HG03469 (cell line): ENCODE measurements at regions not wholly inside any gene's neighbourhood (a gene's known extent, or its start where the extent isn't known, plus 50 kb on each side); places are given as distances from the start of the nearest gene placed in this dataset.

ENCODE experiments used
- ATAC-seq: cut with Tn5 transposase; IDR thresholded peaks from one replicate; pipeline ENCODE4 v1.9.1; 2021; ENCODE audit warnings: mild to moderate bottlenecking, moderate library complexity, moderate number of reproducible peaks; ENCODE audit not compliant: unreplicated experiment

DNA sequence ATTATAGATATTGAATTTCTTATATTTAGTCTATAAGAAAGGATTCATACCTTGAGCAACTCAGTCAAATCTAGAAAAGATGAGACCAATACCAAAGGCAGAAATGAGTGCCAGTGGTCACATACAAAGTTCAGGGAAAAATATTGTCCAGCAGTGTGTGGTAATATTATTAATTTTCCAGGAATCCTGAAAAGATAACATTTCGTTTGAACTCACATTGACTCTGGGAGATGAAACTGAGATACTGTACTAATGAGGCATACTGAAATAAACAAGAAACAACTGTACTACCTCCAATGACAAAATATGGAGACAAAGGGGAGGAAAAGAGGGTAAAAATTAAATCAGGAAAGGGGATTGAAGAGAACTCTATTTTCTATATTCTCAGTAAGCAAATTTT, 212.4 kb downstream of the TRAM1L1 start:
- ATAC-seq, result no peak

DNA sequence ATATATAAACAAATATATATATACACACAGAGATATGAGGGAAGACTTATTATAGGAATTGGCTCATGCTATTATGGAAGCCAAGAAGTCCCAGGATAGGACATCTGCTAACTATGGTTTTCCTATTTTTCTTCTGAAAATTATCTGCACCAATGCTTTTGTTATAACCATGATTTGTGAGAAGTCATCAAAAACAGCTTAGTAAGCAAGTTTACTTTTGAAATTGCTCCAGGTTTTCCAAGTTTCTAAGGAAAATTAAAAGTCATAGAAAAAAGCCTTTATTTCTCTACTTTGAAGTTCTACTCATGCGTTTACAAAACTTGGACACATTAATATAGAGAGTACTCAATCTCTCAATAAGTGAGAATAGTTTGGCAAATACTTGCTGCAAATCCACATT, 213.1 kb downstream of the TRAM1L1 start:
- ATAC-seq, result no peak

GRCh38 chr4:116870686-116871085, 214.7 kb downstream of the TRAM1L1 start:
- ATAC-seq, result no peak

DNA sequence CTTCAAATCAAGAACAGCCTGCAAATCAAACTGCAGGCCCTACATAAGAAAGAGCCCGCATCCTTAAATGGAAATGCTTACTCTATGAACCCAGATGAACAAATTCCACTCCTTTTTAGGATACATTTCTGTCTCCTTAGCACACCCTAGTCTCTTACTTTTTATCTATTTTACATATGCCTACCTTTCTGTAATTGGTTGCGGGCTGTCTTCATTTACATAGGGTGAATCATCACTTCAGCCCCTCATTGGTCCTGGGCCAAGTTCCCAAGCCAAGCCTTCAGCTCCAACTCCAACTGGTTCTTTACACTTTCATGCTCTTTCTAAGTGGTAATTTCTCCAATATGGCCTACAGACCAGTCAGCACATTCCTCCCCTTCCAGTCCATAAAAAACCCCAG, 219.3 kb downstream of the TRAM1L1 start:
- no peak for ATAC-seq

- no peak for ATAC-seq
Observed at GRCh38 chr4:116862592-116862991, 222.8 kb downstream of the TRAM1L1 start.

DNA sequence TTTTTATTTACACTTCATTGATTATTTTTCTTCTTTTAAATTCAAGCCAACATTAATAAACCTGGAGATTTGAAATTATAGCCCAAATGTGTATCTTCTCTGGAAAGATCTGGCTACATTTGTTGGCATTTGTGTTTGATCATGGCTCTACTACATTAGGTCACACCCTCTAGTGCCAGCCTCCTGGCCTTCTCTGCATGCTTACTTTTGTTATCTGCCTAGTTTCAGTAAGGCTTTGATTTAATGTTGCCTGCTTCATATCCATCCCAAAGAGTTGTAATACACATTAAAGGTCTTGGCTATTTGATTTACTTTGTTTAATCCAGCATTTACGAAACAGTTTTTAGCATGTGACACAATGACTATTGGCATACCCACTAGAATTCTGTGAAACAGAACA, 224.5 kb downstream of the TRAM1L1 start:
- ATAC-seq, result no peak

DNA sequence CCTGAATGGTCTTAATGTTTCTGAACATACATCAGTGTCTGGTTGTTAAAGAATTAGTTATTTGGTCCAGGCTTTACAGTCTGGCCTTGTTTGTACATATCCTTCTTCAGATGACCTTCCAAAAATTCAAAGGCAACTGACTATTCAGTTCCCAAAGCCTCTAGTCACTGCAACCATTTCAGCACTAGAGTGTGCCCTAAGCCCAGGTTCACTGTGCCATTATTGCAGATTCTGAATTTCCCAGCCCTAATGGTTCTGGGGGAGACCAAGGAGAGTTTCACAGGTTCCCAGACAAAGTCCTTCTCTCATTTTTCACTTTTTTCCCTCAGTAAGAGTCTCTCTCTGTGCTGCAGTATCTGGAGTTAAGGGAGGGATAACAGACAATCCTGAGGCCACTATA, 235.8 kb downstream of the TRAM1L1 start:
- ATAC-seq, result no peak

GRCh38 chr4:116847616-116848015, 237.8 kb downstream of the TRAM1L1 start:
- no peak for ATAC-seq

- ATAC-seq, result no peak
Observed at GRCh38 chr4:116839826-116840225, 245.6 kb downstream of the TRAM1L1 start.

- no peak for ATAC-seq
Observed at GRCh38 chr4:116838609-116839008, 246.8 kb downstream of the TRAM1L1 start.

- no peak for ATAC-seq
Observed at GRCh38 chr4:116829187-116829586, 256.2 kb downstream of the TRAM1L1 start.

GRCh38 chr4:116824172-116824571, 261.2 kb downstream of the TRAM1L1 start:
- ATAC-seq, result no peak

GRCh38 chr4:116811730-116812129, 273.6 kb downstream of the TRAM1L1 start:
- ATAC-seq, result no peak

- no peak for ATAC-seq
Observed at GRCh38 chr4:116796022-116796421, 289.4 kb downstream of the TRAM1L1 start.

DNA sequence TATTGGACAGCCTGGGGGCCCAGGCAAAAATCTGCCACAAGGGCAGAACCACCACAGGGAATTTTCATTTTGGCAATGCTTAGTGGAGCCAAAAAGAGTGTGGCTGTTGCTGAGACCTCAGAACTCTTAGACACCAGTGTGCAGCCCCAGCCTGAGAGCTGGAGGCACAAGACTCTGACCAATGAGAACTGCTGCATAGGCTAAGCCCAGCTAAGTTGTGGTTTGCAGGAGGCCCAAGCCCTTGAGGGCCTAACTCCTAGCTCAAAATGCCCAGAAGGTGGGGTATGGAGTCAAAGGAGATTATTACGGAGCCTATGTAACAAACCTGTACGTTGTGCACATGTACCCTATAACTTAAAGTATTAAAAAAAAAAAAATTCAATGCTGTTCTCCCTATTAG, 296.7 kb downstream of the TRAM1L1 start:
- no peak for ATAC-seq

- no peak for ATAC-seq
Observed at GRCh38 chr4:116755051-116755450, 330.3 kb downstream of the TRAM1L1 start.

- ATAC-seq, result no peak
Observed at GRCh38 chr4:116752027-116752426, 333.3 kb downstream of the TRAM1L1 start.

GRCh38 chr4:116736756-116737155, 348.6 kb downstream of the TRAM1L1 start:
- no peak for ATAC-seq

DNA sequence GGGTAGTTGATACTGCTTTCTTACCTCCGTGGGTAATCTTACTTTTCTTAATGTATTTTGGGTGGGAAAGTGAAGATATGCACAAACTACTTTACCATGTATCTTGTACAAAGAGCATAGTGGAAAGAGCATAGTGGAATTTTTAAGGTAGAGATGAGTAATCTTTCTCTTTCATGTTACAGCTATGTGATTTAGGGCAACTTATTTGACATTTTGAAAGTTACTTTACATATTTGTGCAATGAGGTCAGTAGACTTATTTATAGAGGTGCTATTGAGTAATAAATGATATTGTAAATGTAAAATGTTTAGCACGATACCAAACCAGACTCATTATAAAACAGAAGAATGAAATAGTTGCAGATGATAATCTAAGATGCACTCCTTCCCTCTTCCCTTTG, 351.2 kb downstream of the TRAM1L1 start:
- no peak for ATAC-seq

GRCh38 chr4:116733370-116733769, 352.0 kb downstream of the TRAM1L1 start:
- no peak for ATAC-seq

GRCh38 chr4:116726523-116726922, 358.9 kb downstream of the TRAM1L1 start:
- no peak for ATAC-seq

- ATAC-seq, result peak; percentile 76
Observed at GRCh38 chr4:116724249-116724648, 361.1 kb downstream of the TRAM1L1 start.

GRCh38 chr4:116705466-116705865, 379.9 kb downstream of the TRAM1L1 start:
- no peak for ATAC-seq

DNA sequence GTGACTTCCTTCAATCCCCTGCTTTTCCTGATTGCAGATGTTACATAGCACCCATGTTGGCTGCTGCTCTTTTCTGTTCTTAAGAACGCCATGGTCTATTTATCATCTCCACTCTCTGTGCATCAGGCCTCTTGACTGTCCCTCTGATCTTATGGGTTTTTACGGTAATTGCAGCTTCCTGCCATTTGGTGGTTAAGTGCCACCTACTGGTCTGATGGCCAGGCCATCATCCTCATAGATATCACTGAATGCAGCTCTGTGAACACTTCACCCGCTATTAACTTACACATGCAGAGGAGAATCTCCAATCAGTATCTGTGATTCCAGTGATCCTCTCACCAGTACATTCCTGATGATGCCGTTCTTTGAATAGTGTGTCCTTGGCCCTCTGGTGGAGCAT, 382.4 kb downstream of the TRAM1L1 start:
- ATAC-seq, result no peak
